ENCODE measurements at regions not wholly inside any gene's neighbourhood (a gene's known extent, or its start where the extent isn't known, plus 50 kb on each side); places are given as distances from the start of the nearest gene placed in this dataset.

- peak overlapping the region in 1 of 2 donors; percentile 5 for H3K27ac ChIP-seq
- 0 to 80% (median 68%) methylated on average over 1 to 10 of the region's 10 CpGs; no CpG with 5 or more reads in 3 of the 10 experiments for WGBS, 10 experiments
- H3K4me3 ChIP-seq: no peak overlapping the region
- peak in 5 of 8 experiments; percentile 32 to 72 (median 49) for ATAC-seq (replicated peaks in 6 of 8)
- H3K4me1 ChIP-seq (replicated peaks in 1 of 2): peaks cover 6 to 13% of the 10 kb centered on the region in 2 donors
- in situ Hi-C loops (cut with MboI; ENCODE audit: low pct_unique_long_range_greater_than_20kb in 2 of 9, low sequenced_read_pairs in 9 of 9, unreplicated experiment in 9 of 9): no loop called here
Measured at GRCh38 chr6:14728396-14729024, 517.4 kb upstream of the JARID2 start.

GRCh38 chr6:14729129-14729871, 516.6 kb upstream of the JARID2 start:
- no peak overlapping the region for H3K4me3 ChIP-seq
- peak in 3 of 8 experiments; percentile 12 to 62 (median 59) for ATAC-seq (replicated peaks in 6 of 8)
- H3K4me1 ChIP-seq (replicated peaks in 1 of 2): peaks cover 6 to 13% of the 10 kb centered on the region in 2 donors
- no peak overlapping the region for H3K27ac ChIP-seq
- WGBS, 10 experiments: 0 to 100% (median 23%) methylated on average over 1 to 10 of the region's 13 CpGs
- in situ Hi-C loops (cut with MboI; ENCODE audit: low pct_unique_long_range_greater_than_20kb in 2 of 9, low sequenced_read_pairs in 9 of 9, unreplicated experiment in 9 of 9): no loop called here

GRCh38 chr6:14730654-14731053, 515.2 kb upstream of the JARID2 start:
- Histone ChIP-seq H3K27ac (no peak overlapping the region), H3K4me3 (no peak overlapping the region), H3K4me1 (replicated peaks in 1 of 2) (peaks cover 6 to 13% of the 10 kb centered on the region in 2 donors)
- in situ Hi-C loops (cut with MboI; ENCODE audit: low pct_unique_long_range_greater_than_20kb in 2 of 9, low sequenced_read_pairs in 9 of 9, unreplicated experiment in 9 of 9): no loop called here
- WGBS, 10 experiments: 49 to 100% (median 95%) methylated on average over 2 to 9 of the region's 9 CpGs
- no peak for ATAC-seq (replicated peaks in 6 of 8)

DNA sequence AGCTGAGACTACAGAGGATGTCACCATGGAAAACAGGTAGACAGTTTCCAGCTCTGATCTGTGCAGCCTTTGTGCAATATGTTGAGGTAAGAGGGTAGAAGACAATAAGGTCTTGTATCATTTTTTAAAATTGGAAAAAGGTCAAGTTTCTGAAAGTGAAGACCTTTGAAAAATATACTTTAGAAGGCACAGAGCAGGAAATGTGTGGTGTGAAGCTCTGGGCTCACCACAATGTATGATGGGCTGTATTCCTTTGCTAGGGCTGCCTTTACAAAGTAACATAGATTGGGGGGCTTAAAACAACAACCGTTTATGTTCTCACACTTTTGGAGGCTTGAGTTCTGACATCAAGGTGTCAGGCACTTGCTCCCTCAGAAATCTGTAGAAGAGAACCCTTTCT, 514.3 kb upstream of the JARID2 start:
- WGBS, 10 experiments: 60 to 100% (median 88%) methylated on average over 1 of the region's 1 CpG; no CpG with 5 or more reads in 5 of the 10 experiments
- Histone ChIP-seq H3K27ac (no peak overlapping the region), H3K4me1 (replicated peaks in 1 of 2) (peaks cover 6 to 13% of the 10 kb centered on the region in 2 donors), H3K4me3 (no peak overlapping the region)
- in situ Hi-C loops (cut with MboI; ENCODE audit: low pct_unique_long_range_greater_than_20kb in 2 of 9, low sequenced_read_pairs in 9 of 9, unreplicated experiment in 9 of 9): no loop called here
- no peak for ATAC-seq (replicated peaks in 6 of 8)

DNA sequence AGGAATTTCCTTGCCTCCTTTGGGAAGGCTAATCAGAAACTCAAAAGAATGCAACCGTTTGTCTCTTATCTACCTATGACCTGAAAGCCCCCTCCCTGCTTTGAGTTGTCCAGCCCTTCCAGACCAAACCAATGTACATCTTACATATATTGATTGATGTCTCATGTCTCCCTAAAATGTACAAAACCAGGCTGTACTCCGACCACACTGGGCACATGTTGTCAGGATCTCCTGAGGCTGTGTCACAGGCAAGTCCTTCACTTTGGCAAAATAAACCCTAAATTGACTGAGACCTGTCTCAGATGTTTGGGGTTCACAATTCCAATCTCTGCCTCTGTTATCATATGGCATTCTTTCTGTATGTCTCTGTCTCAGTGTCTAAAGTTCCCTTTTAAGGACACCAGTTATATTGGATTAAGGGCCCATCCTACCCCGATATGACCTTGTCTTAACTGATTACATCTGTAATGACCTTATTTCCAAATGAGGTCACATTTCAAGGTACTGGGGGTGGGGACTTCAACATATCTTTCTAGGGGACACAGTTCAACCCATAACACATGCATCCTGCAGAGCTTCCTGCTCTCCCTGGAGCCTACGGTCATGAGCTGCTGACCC, 513.5 kb upstream of the JARID2 start:
- no peak overlapping the region for H3K4me3 ChIP-seq
- in situ Hi-C loops (cut with MboI; ENCODE audit: low pct_unique_long_range_greater_than_20kb in 2 of 9, low sequenced_read_pairs in 9 of 9, unreplicated experiment in 9 of 9): no loop called here
- H3K27ac ChIP-seq: no peak overlapping the region
- ATAC-seq (replicated peaks in 6 of 8): no peak
- 50 to 100% (median 73%) methylated on average over 1 to 4 of the region's 4 CpGs; no CpG with 5 or more reads in 3 of the 10 experiments for WGBS, 10 experiments
- H3K4me1 ChIP-seq (replicated peaks in 1 of 2): peaks cover 6 to 13% of the 10 kb centered on the region in 2 donors

GRCh38 chr6:14732844-14733757, 512.8 kb upstream of the JARID2 start:
- ATAC-seq (replicated peaks in 6 of 8): peak in 7 of 8 experiments; percentile 20 to 82 (median 73)
- Histone ChIP-seq H3K27ac (no peak overlapping the region), H3K4me3 (no peak overlapping the region), H3K4me1 (replicated peaks in 1 of 2) (peaks cover 6 to 13% of the 10 kb centered on the region in 2 donors)
- WGBS, 10 experiments: 37 to 87% (median 70%) methylated on average over 1 to 14 of the region's 17 CpGs
- in situ Hi-C loops (cut with MboI; ENCODE audit: low pct_unique_long_range_greater_than_20kb in 2 of 9, low sequenced_read_pairs in 9 of 9, unreplicated experiment in 9 of 9): no loop called here

GRCh38 chr6:14734052-14734415, 511.8 kb upstream of the JARID2 start:
- 22 to 100% (median 86%) methylated on average over 1 to 2 of the region's 2 CpGs; no CpG with 5 or more reads in 1 of the 10 experiments for WGBS, 10 experiments
- Histone ChIP-seq H3K4me1 (replicated peaks in 1 of 2) (peaks cover 5 to 6% of the 10 kb centered on the region in 2 donors), H3K27ac (no peak overlapping the region), H3K4me3 (no peak overlapping the region)
- in situ Hi-C loops (cut with MboI; ENCODE audit: low pct_unique_long_range_greater_than_20kb in 2 of 9, low sequenced_read_pairs in 9 of 9, unreplicated experiment in 9 of 9): no loop called here
- no peak for ATAC-seq (replicated peaks in 6 of 8)

- Histone ChIP-seq H3K4me1 (replicated peaks in 1 of 2) (peaks cover 0 to 6% of the 10 kb centered on the region in 2 donors), H3K4me3 (no peak overlapping the region), H3K27ac (no peak overlapping the region)
- WGBS, 10 experiments: 32 to 93% (median 82%) methylated on average over 2 to 5 of the region's 5 CpGs
- ATAC-seq (replicated peaks in 6 of 8): peak in 2 of 8 experiments; percentile 17 to 52
- in situ Hi-C loops (cut with MboI; ENCODE audit: low pct_unique_long_range_greater_than_20kb in 2 of 9, low sequenced_read_pairs in 9 of 9, unreplicated experiment in 9 of 9): no loop called here
Measured at GRCh38 chr6:14734416-14735340, 511.2 kb upstream of the JARID2 start.

GRCh38 chr6:14735956-14736486, 509.8 kb upstream of the JARID2 start:
- no peak for ATAC-seq (replicated peaks in 6 of 8)
- in situ Hi-C loops (cut with MboI; ENCODE audit: low pct_unique_long_range_greater_than_20kb in 2 of 9, low sequenced_read_pairs in 9 of 9, unreplicated experiment in 9 of 9): no loop called here

GRCh38 chr6:14736554-14736953, 509.3 kb upstream of the JARID2 start:
- ATAC-seq (replicated peaks in 6 of 8): no peak
- WGBS, 10 experiments: 17 to 97% (median 72%) methylated on average over 1 to 2 of the region's 2 CpGs
- in situ Hi-C loops (cut with MboI; ENCODE audit: low pct_unique_long_range_greater_than_20kb in 2 of 9, low sequenced_read_pairs in 9 of 9, unreplicated experiment in 9 of 9): no loop called here
- Histone ChIP-seq H3K4me3 (no peak overlapping the region), H3K4me1 (replicated peaks in 1 of 2) (peaks cover 0 to 6% of the 10 kb centered on the region in 2 donors), H3K27ac (no peak overlapping the region)

More at GRCh38 chr6:14735956-14736486, 509.8 kb upstream of the JARID2 start:
- WGBS, 10 experiments: 82 to 100% (median 94%) methylated on average over 1 of the region's 1 CpG; no CpG with 5 or more reads in 4 of the 10 experiments
- Histone ChIP-seq H3K4me3 (no peak overlapping the region), H3K4me1 (replicated peaks in 1 of 2) (peaks cover 0 to 6% of the 10 kb centered on the region in 2 donors), H3K27ac (no peak overlapping the region)

DNA sequence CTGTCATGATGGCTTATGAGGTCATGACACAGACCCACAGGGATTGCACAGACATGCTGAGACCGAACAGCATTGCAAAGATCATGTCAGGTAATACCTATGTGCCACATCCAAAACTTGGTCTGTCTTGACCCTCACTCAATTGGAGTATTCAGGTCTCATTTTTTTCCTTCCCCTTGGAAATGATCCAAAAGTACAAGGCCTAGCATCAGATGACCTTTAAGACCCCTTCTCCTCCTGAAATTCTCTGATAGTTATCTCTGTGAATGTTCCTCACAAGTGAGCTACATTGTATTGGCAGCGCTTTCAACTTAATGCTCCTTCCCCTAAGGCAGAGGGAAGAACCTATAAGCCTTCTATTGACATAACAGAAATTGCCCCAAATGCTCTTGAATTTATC, 507.4 kb upstream of the JARID2 start:
- H3K4me3 ChIP-seq: no peak overlapping the region
- 92 to 100% (median 100%) methylated on average over 1 to 2 of the region's 2 CpGs; no CpG with 5 or more reads in 3 of the 10 experiments for WGBS, 10 experiments
- in situ Hi-C loops (cut with MboI; ENCODE audit: low pct_unique_long_range_greater_than_20kb in 2 of 9, low sequenced_read_pairs in 9 of 9, unreplicated experiment in 9 of 9): no loop called here
- H3K27ac ChIP-seq: no peak overlapping the region
- ATAC-seq (replicated peaks in 6 of 8): no peak
- H3K4me1 ChIP-seq (replicated peaks in 1 of 2): no peaks in the 10 kb centered on the region

Data from motor neuron (in vitro differentiated cells).